ENCODE measurements at regions not wholly inside any gene's neighbourhood (a gene's known extent, or its start where the extent isn't known, plus 50 kb on each side); places are given as distances from the start of the nearest gene placed in this dataset.

- H3K4me3 ChIP-seq (ENCODE audit: insufficient read length, low read depth) = no peak overlapping the region
- TF ChIP-seq YY1 (IDR thresholded peaks at IDR 0.05; ENCODE audit: insufficient read depth, insufficient read length) = no peak
- TF ChIP-seq ZNF274 (IDR thresholded peaks at IDR 0.05; ENCODE audit: low read depth, low read length) = no peak
- no peak for TF ChIP-seq SUZ12 (IDR thresholded peaks at IDR 0.05; ENCODE audit: extremely low read depth, insufficient read depth, insufficient read length)
- H3K27me3 ChIP-seq (ENCODE audit: insufficient read depth, insufficient read length) = no peaks in the 10 kb centered on the region
- peaks cover 4% of the 10 kb centered on the region for H3K4me1 ChIP-seq (ENCODE audit: insufficient read depth, insufficient read length)
- DNase-seq (ENCODE audit: low read depth, low spot score) = no peak
- H3K36me3 ChIP-seq (ENCODE audit: insufficient read depth, insufficient read length, low read length) = no peaks in the 10 kb centered on the region
- no peak overlapping the region for H3K9ac ChIP-seq (ENCODE audit: insufficient read length, low read depth)
- no peaks in the 10 kb centered on the region for H3K9me3 ChIP-seq (ENCODE audit: insufficient read depth, low read length)
Measured at GRCh38 chr9:81847181-81847915, 80.9 kb upstream of the SPATA31D4 start.

- no peak overlapping the region for H3K4me3 ChIP-seq (ENCODE audit: insufficient read length, low read depth)
- H3K9ac ChIP-seq (ENCODE audit: insufficient read length, low read depth) = no peak overlapping the region
- TF ChIP-seq ZNF274 (IDR thresholded peaks at IDR 0.05; ENCODE audit: low read depth, low read length) (no peak), SUZ12 (IDR thresholded peaks at IDR 0.05; ENCODE audit: extremely low read depth, insufficient read depth, insufficient read length) (no peak), YY1 (IDR thresholded peaks at IDR 0.05; ENCODE audit: insufficient read depth, insufficient read length) (no peak)
- no peaks in the 10 kb centered on the region for H3K36me3 ChIP-seq (ENCODE audit: insufficient read depth, insufficient read length, low read length)
- DNase-seq (ENCODE audit: low read depth, low spot score) = no peak
- H3K9me3 ChIP-seq (ENCODE audit: insufficient read depth, low read length) = no peaks in the 10 kb centered on the region
- H3K4me1 ChIP-seq (ENCODE audit: insufficient read depth, insufficient read length) = peaks cover 4% of the 10 kb centered on the region
- no peaks in the 10 kb centered on the region for H3K27me3 ChIP-seq (ENCODE audit: insufficient read depth, insufficient read length)
Measured at GRCh38 chr9:81848472-81848871, 79.8 kb upstream of the SPATA31D4 start.

GRCh38 chr9:81849631-81850259 lies 78.5 kb upstream of the SPATA31D4 start:
- DNase-seq (ENCODE audit: low read depth, low spot score) = no peak
- TF ChIP-seq SUZ12 (IDR thresholded peaks at IDR 0.05; ENCODE audit: extremely low read depth, insufficient read depth, insufficient read length) = no peak
- no peak for TF ChIP-seq YY1 (IDR thresholded peaks at IDR 0.05; ENCODE audit: insufficient read depth, insufficient read length)
- TF ChIP-seq ZNF274 (IDR thresholded peaks at IDR 0.05; ENCODE audit: low read depth, low read length) = no peak
- Histone ChIP-seq H3K4me1 (ENCODE audit: insufficient read depth, insufficient read length) (peaks cover 4% of the 10 kb centered on the region), H3K9me3 (ENCODE audit: insufficient read depth, low read length) (no peaks in the 10 kb centered on the region), H3K4me3 (ENCODE audit: insufficient read length, low read depth) (no peak overlapping the region), H3K27me3 (ENCODE audit: insufficient read depth, insufficient read length) (no peaks in the 10 kb centered on the region), H3K9ac (ENCODE audit: insufficient read length, low read depth) (no peak overlapping the region), H3K36me3 (ENCODE audit: insufficient read depth, insufficient read length, low read length) (no peaks in the 10 kb centered on the region)

- H3K4me1 ChIP-seq (ENCODE audit: insufficient read depth, insufficient read length) = peaks cover 4% of the 10 kb centered on the region
- no peak for TF ChIP-seq SUZ12 (IDR thresholded peaks at IDR 0.05; ENCODE audit: extremely low read depth, insufficient read depth, insufficient read length)
- no peak for TF ChIP-seq YY1 (IDR thresholded peaks at IDR 0.05; ENCODE audit: insufficient read depth, insufficient read length)
- TF ChIP-seq ZNF274 (IDR thresholded peaks at IDR 0.05; ENCODE audit: low read depth, low read length) = no peak
- no peaks in the 10 kb centered on the region for H3K9me3 ChIP-seq (ENCODE audit: insufficient read depth, low read length)
- H3K9ac ChIP-seq (ENCODE audit: insufficient read length, low read depth) = no peak overlapping the region
- no peaks in the 10 kb centered on the region for H3K27me3 ChIP-seq (ENCODE audit: insufficient read depth, insufficient read length)
- no peak for DNase-seq (ENCODE audit: low read depth, low spot score)
- H3K36me3 ChIP-seq (ENCODE audit: insufficient read depth, insufficient read length, low read length) = no peaks in the 10 kb centered on the region
- H3K4me3 ChIP-seq (ENCODE audit: insufficient read length, low read depth) = no peak overlapping the region
Measured at GRCh38 chr9:81850724-81851123, 77.5 kb upstream of the SPATA31D4 start.

- Histone ChIP-seq H3K4me3 (ENCODE audit: insufficient read length, low read depth) (no peak overlapping the region), H3K27me3 (ENCODE audit: insufficient read depth, insufficient read length) (no peaks in the 10 kb centered on the region), H3K9me3 (ENCODE audit: insufficient read depth, low read length) (no peaks in the 10 kb centered on the region), H3K4me1 (ENCODE audit: insufficient read depth, insufficient read length) (peaks cover 4% of the 10 kb centered on the region), H3K9ac (ENCODE audit: insufficient read length, low read depth) (no peak overlapping the region), H3K36me3 (ENCODE audit: insufficient read depth, insufficient read length, low read length) (no peaks in the 10 kb centered on the region)
- TF ChIP-seq SUZ12 (IDR thresholded peaks at IDR 0.05; ENCODE audit: extremely low read depth, insufficient read depth, insufficient read length) = no peak
- TF ChIP-seq ZNF274 (IDR thresholded peaks at IDR 0.05; ENCODE audit: low read depth, low read length) = no peak
- no peak for TF ChIP-seq YY1 (IDR thresholded peaks at IDR 0.05; ENCODE audit: insufficient read depth, insufficient read length)
- no peak for DNase-seq (ENCODE audit: low read depth, low spot score)
Measured at GRCh38 chr9:81851340-81851739, 76.9 kb upstream of the SPATA31D4 start.

GRCh38 chr9:81852820-81853219 lies 75.4 kb upstream of the SPATA31D4 start:
- no peaks in the 10 kb centered on the region for H3K9me3 ChIP-seq (ENCODE audit: insufficient read depth, low read length)
- peaks cover 4% of the 10 kb centered on the region for H3K4me1 ChIP-seq (ENCODE audit: insufficient read depth, insufficient read length)
- H3K4me3 ChIP-seq (ENCODE audit: insufficient read length, low read depth) = no peak overlapping the region
- H3K27me3 ChIP-seq (ENCODE audit: insufficient read depth, insufficient read length) = no peaks in the 10 kb centered on the region
- no peaks in the 10 kb centered on the region for H3K36me3 ChIP-seq (ENCODE audit: insufficient read depth, insufficient read length, low read length)
- DNase-seq (ENCODE audit: low read depth, low spot score) = no peak
- H3K9ac ChIP-seq (ENCODE audit: insufficient read length, low read depth) = no peak overlapping the region
- TF ChIP-seq YY1 (IDR thresholded peaks at IDR 0.05; ENCODE audit: insufficient read depth, insufficient read length) (no peak), ZNF274 (IDR thresholded peaks at IDR 0.05; ENCODE audit: low read depth, low read length) (no peak), SUZ12 (IDR thresholded peaks at IDR 0.05; ENCODE audit: extremely low read depth, insufficient read depth, insufficient read length) (no peak)

- no peaks in the 10 kb centered on the region for H3K27me3 ChIP-seq (ENCODE audit: insufficient read depth, insufficient read length)
- H3K4me1 ChIP-seq (ENCODE audit: insufficient read depth, insufficient read length) = peaks cover 4% of the 10 kb centered on the region
- no peaks in the 10 kb centered on the region for H3K9me3 ChIP-seq (ENCODE audit: insufficient read depth, low read length)
- TF ChIP-seq ZNF274 (IDR thresholded peaks at IDR 0.05; ENCODE audit: low read depth, low read length) (no peak), YY1 (IDR thresholded peaks at IDR 0.05; ENCODE audit: insufficient read depth, insufficient read length) (no peak), SUZ12 (IDR thresholded peaks at IDR 0.05; ENCODE audit: extremely low read depth, insufficient read depth, insufficient read length) (no peak)
- H3K9ac ChIP-seq (ENCODE audit: insufficient read length, low read depth) = no peak overlapping the region
- no peaks in the 10 kb centered on the region for H3K36me3 ChIP-seq (ENCODE audit: insufficient read depth, insufficient read length, low read length)
- no peak for DNase-seq (ENCODE audit: low read depth, low spot score)
- H3K4me3 ChIP-seq (ENCODE audit: insufficient read length, low read depth) = no peak overlapping the region
Measured at GRCh38 chr9:81855538-81855937, 72.7 kb upstream of the SPATA31D4 start.

All from NT2/D1 (cell line).